ENCODE measurements at regions not wholly inside any gene's neighbourhood (a gene's known extent, or its start where the extent isn't known, plus 50 kb on each side); places are given as distances from the start of the nearest gene placed in this dataset.

- no peak for FAIRE-seq
These were observed 319.1 kb downstream of the ANXA1 start for GRCh38 chr9:73470766-73471165.

- FAIRE-seq = no peak
These were observed 322.4 kb downstream of the ANXA1 start for GRCh38 chr9:73474002-73474600.

- FAIRE-seq = no peak
These were observed 323.0 kb downstream of the ANXA1 start for GRCh38 chr9:73474625-73475024.

- no peak for FAIRE-seq
These were observed 343.2 kb downstream of the ANXA1 start for GRCh38 chr9:73494894-73495293.

- FAIRE-seq = no peak
These were observed 346.1 kb downstream of the ANXA1 start for GRCh38 chr9:73497796-73498195.

- FAIRE-seq = no peak
These were observed 363.6 kb downstream of the ANXA1 start for GRCh38 chr9:73515216-73515615.

- FAIRE-seq = no peak
These were observed 371.7 kb downstream of the ANXA1 start for GRCh38 chr9:73523391-73523790.

GRCh38 chr9:73525350-73525749 lies 373.7 kb downstream of the ANXA1 start:
- FAIRE-seq = no peak

GRCh38 chr9:73527521-73527920 lies 375.9 kb downstream of the ANXA1 start:
- no peak for FAIRE-seq

- no peak for FAIRE-seq
These were observed 377.3 kb downstream of the ANXA1 start for GRCh38 chr9:73528926-73529325.

- no peak for FAIRE-seq
These were observed 378.0 kb downstream of the ANXA1 start for GRCh38 chr9:73529666-73530065.

- FAIRE-seq = no peak
These were observed 379.4 kb downstream of the ANXA1 start for GRCh38 chr9:73531051-73531532.

GRCh38 chr9:73531658-73532057 lies 380.0 kb downstream of the ANXA1 start:
- no peak for FAIRE-seq

- FAIRE-seq = no peak
These were observed 381.3 kb downstream of the ANXA1 start for GRCh38 chr9:73532985-73533384.

GRCh38 chr9:73536403-73536802 lies 384.7 kb downstream of the ANXA1 start:
- no peak for FAIRE-seq

GRCh38 chr9:73537561-73537960 lies 385.9 kb downstream of the ANXA1 start:
- FAIRE-seq = no peak

- no peak for FAIRE-seq
These were observed 388.3 kb downstream of the ANXA1 start for GRCh38 chr9:73539881-73540390.

- FAIRE-seq = no peak
These were observed 390.3 kb downstream of the ANXA1 start for GRCh38 chr9:73541923-73542322.

GRCh38 chr9:73543727-73544126 lies 392.1 kb downstream of the ANXA1 start:
- FAIRE-seq = no peak

GRCh38 chr9:73548201-73548600 lies 396.5 kb downstream of the ANXA1 start:
- FAIRE-seq = no peak

GRCh38 chr9:73549991-73550390 lies 398.3 kb downstream of the ANXA1 start:
- no peak for FAIRE-seq

- FAIRE-seq = no peak
These were observed 401.6 kb downstream of the ANXA1 start for GRCh38 chr9:73553295-73553694.

GRCh38 chr9:73558471-73558870 lies 406.8 kb downstream of the ANXA1 start:
- no peak for FAIRE-seq

GRCh38 chr9:73565026-73565425 lies 413.4 kb downstream of the ANXA1 start:
- no peak for FAIRE-seq

- FAIRE-seq = no peak
These were observed 414.3 kb downstream of the ANXA1 start for GRCh38 chr9:73565833-73566465.
